Ramos (cell line): ENCODE measurements at regions not wholly inside any gene's neighbourhood (a gene's known extent, or its start where the extent isn't known, plus 50 kb on each side); places are given as distances from the start of the nearest gene placed in this dataset.

Experiments used
- in situ Hi-C: fragments of 300-500 bp; cut with MboI; formaldehyde crosslinking; loops from one replicate; pipeline ENCODE4 v1.14.3; 2022; ENCODE audit warnings: low sequenced_read_pairs; ENCODE audit not compliant: unreplicated experiment

GRCh38 chrX:37509349-37509748, 62.1 kb upstream of the LANCL3 start:
- in situ Hi-C loops: loop anchor here (25.0 kb wide), 1 partner anchor 653 kb away; no protein-coding TSS in a partner anchor

GRCh38 chrX:37516512-37516911, 54.9 kb upstream of the LANCL3 start:
- in situ Hi-C loops: loop anchor here (25.0 kb wide), 1 partner anchor 646 kb away; no protein-coding TSS in a partner anchor

- in situ Hi-C loops: loop anchor here (25.0 kb wide), 1 partner anchor 643 kb away; no protein-coding TSS in a partner anchor
Observed at GRCh38 chrX:37519261-37519660, 52.2 kb upstream of the LANCL3 start.

- in situ Hi-C loops: loop anchor here (25.0 kb wide), 1 partner anchor 641 kb away; no protein-coding TSS in a partner anchor
Observed at GRCh38 chrX:37520860-37521450, 50.5 kb upstream of the LANCL3 start.
